Aorta (tissue), 5 donors: ENCODE measurements at regions not wholly inside any gene's neighbourhood (a gene's known extent, or its start where the extent isn't known, plus 50 kb on each side); places are given as distances from the start of the nearest gene placed in this dataset.

Source experiments
- ATAC-seq: fragments of 200-7000 bp; cut with Tn5 transposase; one replicate; pipeline ENCODE4 v1.9.1; 2022; ENCODE audit warnings: moderate library complexity; ENCODE audit not compliant: low FRiP score
- DNase-seq, 2 donors: peaks; one replicate each; pipeline ENCODE4 v3.0.0-alpha.2; 2020
- H3K27ac ChIP-seq, 2 donors: one replicate each; pipeline ENCODE4 v1.5.1; 2013; ENCODE audit warnings: low read length in 2 of 2, mild to moderate bottlenecking in 2 of 2, moderate library complexity in 2 of 2, control low read depth in 1 of 2, inconsistent platforms in 1 of 2, low read depth in 1 of 2
- H3K27me3 ChIP-seq, 2 donors: one replicate each; pipeline ENCODE4 v1.6.1; 2013; ENCODE audit warnings: control low read depth in 1 of 2, low read length in 1 of 2, mild to moderate bottlenecking in 1 of 2, moderate library complexity in 1 of 2; ENCODE audit not compliant: insufficient read depth in 2 of 2, control insufficient read depth in 1 of 2
- H3K36me3 ChIP-seq, 2 donors: one replicate each; pipeline ENCODE4 v1.6.1; 2013; ENCODE audit warnings: control low read depth in 1 of 2, low read length in 1 of 2, mild to moderate bottlenecking in 1 of 2; ENCODE audit not compliant: insufficient read depth in 2 of 2, control insufficient read depth in 1 of 2
- H3K4me1 ChIP-seq, 2 donors: one replicate each; pipeline ENCODE4 v1.6.1; 2013; ENCODE audit warnings: low read length in 2 of 2, control low read depth in 1 of 2, mild to moderate bottlenecking in 1 of 2, moderate library complexity in 1 of 2; ENCODE audit not compliant: insufficient read depth in 2 of 2, control insufficient read depth in 1 of 2
- H3K4me3 ChIP-seq, 2 donors: one replicate each; pipeline ENCODE4 v1.5.1; 2013; ENCODE audit warnings: low read length in 2 of 2, control low read depth in 1 of 2, mild to moderate bottlenecking in 1 of 2
- H3K9me3 ChIP-seq: one replicate; pipeline ENCODE4 v1.6.1; 2013; ENCODE audit warnings: mild to moderate bottlenecking, low read length; ENCODE audit not compliant: control insufficient read depth
- WGBS, 2 donors: extraction: QIAGEN DNeasy Blood & Tissue Kit; methylation state at CpG; one replicate each; pipeline ENCODE4 v1.1.7; 2013; 5-methylcytosine and 5-hydroxymethylcytosine counted together
- intact Hi-C, 2 donors: fragments of 100-400 bp; cut with DNase I; formaldehyde crosslinking; loops; one replicate each; pipeline versions ENCODE4 v1.14.2 to v1.15.0; 2022
- donor health status: healthy with polysubstance abuse.
- donor health status: Bipolar disorder and iron deficiency.
- donor health status: DM: no; HTN: no; CAD: no.
- donor health status: DM: no; HTN: no; CAD: no.
- donor health status: DM: yes; HTN: yes; CAD: no.

GRCh38 chr2:65649811-65650589, 217.6 kb upstream of the SPRED2 start:
- no peak overlapping the region for H3K4me3 ChIP-seq
- H3K9me3 ChIP-seq = no peaks in the 10 kb centered on the region
- no peaks in the 10 kb centered on the region for H3K4me1 ChIP-seq
- 89 to 92% methylated on average over 5 of the region's 5 CpGs for WGBS, 2 donors
- H3K36me3 ChIP-seq = no peaks in the 10 kb centered on the region
- intact Hi-C loops = no loop called here
- ATAC-seq (no peak), DNase-seq (no peak)
- H3K27me3 ChIP-seq = no peaks in the 10 kb centered on the region
- H3K27ac ChIP-seq = no peak overlapping the region

GRCh38 chr2:65647249-65647842, 214.9 kb upstream of the SPRED2 start:
- Histone ChIP-seq H3K27me3 (no peaks in the 10 kb centered on the region), H3K36me3 (no peaks in the 10 kb centered on the region), H3K4me1 (no peaks in the 10 kb centered on the region), H3K27ac (no peak overlapping the region), H3K4me3 (no peak overlapping the region), H3K9me3 (no peaks in the 10 kb centered on the region)
- DNase-seq = no peak
- ATAC-seq = no peak
- intact Hi-C loops = no loop called here
- WGBS, 2 donors = 92 to 100% methylated on average over 1 of the region's 1 CpG

GRCh38 chr2:65640793-65641103, 208.3 kb upstream of the SPRED2 start:
- DNase-seq = no peak
- Histone ChIP-seq H3K27ac (no peak overlapping the region), H3K36me3 (no peaks in the 10 kb centered on the region), H3K27me3 (no peaks in the 10 kb centered on the region), H3K9me3 (no peaks in the 10 kb centered on the region), H3K4me3 (no peak overlapping the region), H3K4me1 (no peaks in the 10 kb centered on the region)
- intact Hi-C loops = no loop called here
- ATAC-seq = no peak
- WGBS, 2 donors = 55 to 61% methylated on average over 8 of the region's 8 CpGs

DNA sequence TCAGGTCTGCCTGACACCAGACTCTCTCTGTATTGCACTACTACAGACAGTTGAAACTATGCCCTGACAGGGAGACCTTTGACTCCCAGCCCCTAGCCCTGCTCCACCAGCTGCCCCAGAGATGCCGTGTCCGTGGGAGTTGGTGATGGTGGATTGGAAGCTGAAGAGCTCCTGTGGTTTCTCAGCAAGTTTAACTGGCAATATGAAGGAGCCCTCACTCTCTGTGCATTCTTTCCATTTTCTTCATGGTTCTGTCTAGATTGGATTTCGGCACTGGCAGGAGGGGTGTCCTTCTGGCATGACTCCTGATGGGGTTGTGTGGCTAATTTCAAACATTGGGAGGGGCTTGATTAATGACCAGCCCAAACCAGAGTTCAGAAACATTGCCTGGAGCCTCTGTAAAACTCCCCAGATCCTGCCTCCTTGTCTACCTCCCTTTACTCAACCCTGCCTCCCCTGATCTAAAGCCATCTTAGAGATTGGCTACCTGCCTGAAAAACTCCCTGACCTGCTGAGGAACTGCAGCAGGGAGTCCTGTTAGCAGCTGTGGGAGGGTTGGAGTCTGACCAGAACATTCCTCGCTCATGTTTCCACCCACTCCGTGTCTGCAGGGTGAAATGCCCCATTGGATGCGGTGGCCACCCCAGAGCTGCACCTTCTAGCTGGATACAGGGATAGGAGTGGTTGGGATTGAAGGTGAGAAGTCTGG, 206.9 kb upstream of the SPRED2 start:
- peak; percentile 47 for ATAC-seq

GRCh38 chr2:65638443-65638842, 206.0 kb upstream of the SPRED2 start:
- Histone ChIP-seq H3K9me3 (no peaks in the 10 kb centered on the region), H3K36me3 (no peaks in the 10 kb centered on the region), H3K4me3 (no peak overlapping the region), H3K27me3 (no peaks in the 10 kb centered on the region), H3K27ac (no peak overlapping the region), H3K4me1 (no peaks in the 10 kb centered on the region)
- intact Hi-C loops = no loop called here
- no peak for DNase-seq
- no peak for ATAC-seq

More for the DNA sequence above, 206.9 kb upstream of the SPRED2 start:
- DNase-seq = no peak
- Histone ChIP-seq H3K36me3 (no peaks in the 10 kb centered on the region), H3K27me3 (no peaks in the 10 kb centered on the region), H3K4me3 (no peak overlapping the region), H3K27ac (no peak overlapping the region), H3K4me1 (no peaks in the 10 kb centered on the region), H3K9me3 (no peaks in the 10 kb centered on the region)
- intact Hi-C loops = no loop called here
- 29 to 33% methylated on average over 6 of the region's 6 CpGs for WGBS, 2 donors

GRCh38 chr2:65636813-65637483, 204.5 kb upstream of the SPRED2 start:
- ATAC-seq (no peak), DNase-seq (no peak)
- no peaks in the 10 kb centered on the region for H3K9me3 ChIP-seq
- no peaks in the 10 kb centered on the region for H3K36me3 ChIP-seq
- H3K27me3 ChIP-seq = no peaks in the 10 kb centered on the region
- intact Hi-C loops = no loop called here
- 78 to 80% methylated on average over 7 of the region's 7 CpGs for WGBS, 2 donors
- no peak overlapping the region for H3K27ac ChIP-seq
- no peak overlapping the region for H3K4me3 ChIP-seq
- no peaks in the 10 kb centered on the region for H3K4me1 ChIP-seq

DNA sequence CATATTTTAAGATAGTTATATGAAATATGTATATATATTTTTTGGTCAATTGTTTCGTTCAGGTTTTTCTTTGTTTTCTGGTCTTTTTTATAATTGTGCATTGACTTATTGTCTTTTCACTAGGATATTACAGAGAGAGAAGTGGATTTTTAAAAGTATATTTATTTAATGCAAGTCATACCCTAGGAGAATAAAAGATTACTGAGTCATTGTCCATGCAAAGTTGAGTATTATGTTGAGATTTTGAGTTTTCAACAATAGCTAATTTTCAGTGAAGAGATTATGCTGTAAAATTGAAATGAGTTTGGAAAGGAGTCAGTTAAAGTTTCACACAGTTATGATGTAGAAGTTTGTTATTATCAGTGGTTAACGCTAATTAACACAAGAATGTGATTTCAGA, 203.6 kb upstream of the SPRED2 start:
- no peak for DNase-seq
- WGBS, 2 donors = 91 to 92% methylated on average over 2 of the region's 2 CpGs
- no peaks in the 10 kb centered on the region for H3K4me1 ChIP-seq
- no peak overlapping the region for H3K27ac ChIP-seq
- intact Hi-C loops = no loop called here
- H3K27me3 ChIP-seq = no peaks in the 10 kb centered on the region
- H3K4me3 ChIP-seq = no peak overlapping the region
- no peak for ATAC-seq
- H3K36me3 ChIP-seq = no peaks in the 10 kb centered on the region
- no peaks in the 10 kb centered on the region for H3K9me3 ChIP-seq

GRCh38 chr2:65634304-65634703, 201.9 kb upstream of the SPRED2 start:
- ATAC-seq = no peak
- Histone ChIP-seq H3K4me3 (no peak overlapping the region), H3K9me3 (no peaks in the 10 kb centered on the region), H3K27ac (no peak overlapping the region), H3K4me1 (no peaks in the 10 kb centered on the region), H3K36me3 (no peaks in the 10 kb centered on the region), H3K27me3 (no peaks in the 10 kb centered on the region)
- WGBS, 2 donors = 91 to 94% methylated on average over 4 of the region's 4 CpGs
- no peak for DNase-seq
- intact Hi-C loops = no loop called here
